ENCODE measurements at regions not wholly inside any gene's neighbourhood (a gene's known extent, or its start where the extent isn't known, plus 50 kb on each side); places are given as distances from the start of the nearest gene placed in this dataset.
A peak's percentile ranks its signal among the peaks of the same experiment; 100 is the strongest.

DNA sequence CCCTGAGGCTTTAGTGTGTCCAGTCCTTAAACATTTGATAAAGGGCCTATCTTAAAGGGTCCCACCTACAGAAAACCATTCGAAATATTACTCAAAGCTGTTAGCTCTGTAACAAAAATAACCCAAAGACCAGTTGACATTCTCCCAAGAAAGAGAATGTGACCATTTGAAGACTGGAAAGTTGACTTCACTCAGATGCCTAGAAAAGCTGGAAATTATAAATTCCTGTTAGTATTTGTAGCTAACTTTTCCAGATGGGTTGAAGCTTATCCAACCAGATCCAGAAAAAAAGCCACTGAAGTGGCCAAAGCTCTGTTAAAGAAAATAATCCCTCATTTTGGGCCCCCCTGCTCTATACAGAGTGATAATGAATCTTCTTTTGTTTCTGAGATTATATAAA, 408.4 kb downstream of the PLOD2 start:
- no peak for ATAC-seq
- no peaks in the 10 kb centered on the region for H3K27me3 Mint-ChIP-seq
- no peak overlapping the region for H3K27ac Mint-ChIP-seq
- H3K4me1 Mint-ChIP-seq: no peaks in the 10 kb centered on the region
- no peaks in the 10 kb centered on the region for H3K36me3 Mint-ChIP-seq
- H3K4me3 Mint-ChIP-seq: no peak overlapping the region
- H3K9me3 Mint-ChIP-seq: peaks cover 3% of the 10 kb centered on the region

DNA sequence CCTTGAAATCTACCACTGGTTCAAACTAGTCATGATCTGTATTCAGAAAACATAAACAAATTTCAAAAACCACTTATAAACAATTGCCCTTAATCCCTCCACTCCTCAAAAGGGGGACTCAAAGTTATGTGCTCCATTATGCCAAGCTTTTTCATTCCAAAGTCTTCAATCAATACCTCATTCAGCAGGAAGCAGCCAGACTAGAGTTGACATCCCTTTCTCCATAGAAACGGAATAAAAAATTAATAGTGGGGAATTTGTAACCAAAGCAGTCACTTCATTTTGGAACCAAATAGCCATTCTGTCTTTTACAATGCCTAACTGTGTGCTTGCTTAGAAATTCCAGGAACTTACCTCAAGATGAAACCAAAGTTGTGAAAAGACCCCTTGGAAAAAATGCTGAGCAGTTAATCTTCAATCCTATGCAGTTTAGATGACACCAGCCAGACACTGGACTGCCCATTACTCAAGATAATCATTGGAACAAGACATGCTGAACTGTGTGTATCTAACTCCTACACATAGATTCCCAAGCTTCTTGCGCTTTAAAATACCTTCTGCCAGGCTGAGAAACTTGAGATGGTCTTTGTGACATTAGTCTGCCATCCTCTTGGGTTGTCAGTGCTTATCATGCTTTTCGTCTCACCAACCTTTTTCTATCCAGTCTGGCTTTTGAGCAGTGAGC, 406.2 kb downstream of the PLOD2 start:
- Mint-ChIP-seq H3K27me3 (no peaks in the 10 kb centered on the region), H3K36me3 (no peaks in the 10 kb centered on the region), H3K4me3 (no peak overlapping the region), H3K27ac (no peak overlapping the region), H3K9me3 (peaks cover 3% of the 10 kb centered on the region), H3K4me1 (no peaks in the 10 kb centered on the region)
- ATAC-seq: no peak

DNA sequence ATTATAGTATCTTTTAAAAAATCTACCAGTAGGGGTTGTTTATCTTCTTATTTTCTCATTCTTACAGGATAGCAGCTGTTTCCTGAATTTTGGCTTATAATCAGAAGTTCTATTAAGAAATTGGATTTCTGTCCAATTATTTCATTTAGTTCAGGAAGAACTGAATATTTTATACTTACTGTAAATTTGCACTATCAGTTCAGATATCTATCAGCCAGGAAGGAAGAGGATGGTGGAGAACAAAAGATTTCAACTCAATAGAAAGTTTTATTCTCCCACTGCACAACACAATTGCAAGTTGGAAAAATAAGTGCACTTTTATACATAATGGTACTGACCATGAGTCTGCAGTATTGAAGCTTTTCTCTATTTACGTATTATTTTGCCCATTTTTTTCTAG, 400.9 kb downstream of the PLOD2 start:
- H3K27me3 Mint-ChIP-seq: no peaks in the 10 kb centered on the region
- H3K4me1 Mint-ChIP-seq: no peaks in the 10 kb centered on the region
- no peaks in the 10 kb centered on the region for H3K36me3 Mint-ChIP-seq
- H3K9me3 Mint-ChIP-seq: no peaks in the 10 kb centered on the region
- no peak for ATAC-seq
- no peak overlapping the region for H3K27ac Mint-ChIP-seq
- H3K4me3 Mint-ChIP-seq: no peak overlapping the region

DNA sequence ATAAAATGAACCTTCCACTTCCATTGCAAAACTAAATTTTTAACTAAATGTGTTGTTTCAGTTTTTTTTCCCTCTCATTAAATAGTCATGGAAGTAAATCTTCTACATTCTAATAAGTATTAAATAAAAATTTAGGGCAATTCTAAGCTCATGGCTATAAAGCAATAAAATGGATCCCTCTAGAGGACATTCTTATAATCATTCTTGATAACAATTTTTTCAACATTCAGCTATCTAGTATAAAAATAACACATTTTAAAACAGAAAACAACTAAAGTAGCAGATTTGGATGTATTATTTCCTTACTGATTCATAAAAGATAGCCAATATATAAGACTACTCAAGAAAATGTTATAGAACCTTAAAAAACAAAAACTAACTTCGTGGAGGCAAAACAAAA, 393.1 kb downstream of the PLOD2 start:
- no peaks in the 10 kb centered on the region for H3K36me3 Mint-ChIP-seq
- peaks cover 3% of the 10 kb centered on the region for H3K9me3 Mint-ChIP-seq
- H3K4me3 Mint-ChIP-seq: no peak overlapping the region
- no peaks in the 10 kb centered on the region for H3K27me3 Mint-ChIP-seq
- no peaks in the 10 kb centered on the region for H3K4me1 Mint-ChIP-seq
- H3K27ac Mint-ChIP-seq: no peak overlapping the region
- no peak for ATAC-seq

DNA sequence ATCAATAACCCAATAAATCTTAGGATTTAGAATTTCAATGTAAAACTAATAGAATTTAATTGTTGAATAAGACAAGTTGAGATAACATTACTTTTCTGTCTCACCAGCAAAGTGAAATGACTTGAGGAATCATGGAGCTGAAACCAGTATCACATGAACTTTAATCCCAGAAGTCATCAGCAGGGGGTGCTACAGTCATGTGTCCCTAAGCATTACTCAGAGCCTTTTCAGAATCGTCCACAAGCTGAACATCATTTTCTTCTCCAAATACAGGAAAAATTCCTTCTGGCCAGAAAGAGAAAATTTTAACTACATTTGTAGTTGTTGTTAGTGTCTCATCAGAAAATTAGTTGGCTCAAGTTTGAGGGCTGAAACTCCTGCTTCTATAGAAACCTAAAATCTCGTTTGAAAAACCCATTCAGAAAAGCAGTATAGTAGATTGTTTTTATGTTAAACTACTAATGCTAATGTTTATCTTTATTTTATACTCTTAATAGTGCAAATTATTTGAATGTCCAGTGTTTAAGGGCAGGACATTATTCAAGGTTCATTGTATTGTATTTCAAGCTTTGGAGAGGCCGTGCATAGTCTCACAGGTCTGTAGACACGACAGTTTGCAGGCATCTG, 384.1 kb downstream of the PLOD2 start:
- Mint-ChIP-seq H3K4me3 (no peak overlapping the region), H3K36me3 (no peaks in the 10 kb centered on the region), H3K9me3 (peaks cover 5% of the 10 kb centered on the region), H3K27me3 (no peaks in the 10 kb centered on the region), H3K4me1 (no peaks in the 10 kb centered on the region), H3K27ac (no peak overlapping the region)
- ATAC-seq: no peak

DNA sequence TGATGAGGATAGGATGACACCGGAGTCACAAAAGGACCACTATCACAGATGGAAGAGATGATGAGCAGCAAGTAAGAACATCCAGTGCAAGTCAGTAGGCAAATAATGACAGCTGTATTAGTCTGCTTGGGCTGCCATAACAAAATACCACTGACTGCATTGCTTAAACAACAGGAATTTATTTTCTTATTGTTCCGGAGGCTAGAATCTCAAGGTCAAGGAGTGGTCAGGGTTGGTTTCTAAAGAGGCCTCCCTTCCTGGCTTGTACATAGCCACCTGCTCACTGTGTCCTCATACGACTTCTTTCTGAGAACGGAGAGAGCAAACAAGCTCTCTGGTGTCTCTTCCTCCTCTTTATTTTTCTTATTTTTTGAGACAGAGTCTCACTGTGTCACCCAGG, 380.7 kb downstream of the PLOD2 start:
- H3K4me1 Mint-ChIP-seq: no peaks in the 10 kb centered on the region
- H3K36me3 Mint-ChIP-seq: no peaks in the 10 kb centered on the region
- ATAC-seq: no peak
- H3K4me3 Mint-ChIP-seq: no peak overlapping the region
- peaks cover 3% of the 10 kb centered on the region for H3K9me3 Mint-ChIP-seq
- H3K27ac Mint-ChIP-seq: no peak overlapping the region
- H3K27me3 Mint-ChIP-seq: no peaks in the 10 kb centered on the region

DNA sequence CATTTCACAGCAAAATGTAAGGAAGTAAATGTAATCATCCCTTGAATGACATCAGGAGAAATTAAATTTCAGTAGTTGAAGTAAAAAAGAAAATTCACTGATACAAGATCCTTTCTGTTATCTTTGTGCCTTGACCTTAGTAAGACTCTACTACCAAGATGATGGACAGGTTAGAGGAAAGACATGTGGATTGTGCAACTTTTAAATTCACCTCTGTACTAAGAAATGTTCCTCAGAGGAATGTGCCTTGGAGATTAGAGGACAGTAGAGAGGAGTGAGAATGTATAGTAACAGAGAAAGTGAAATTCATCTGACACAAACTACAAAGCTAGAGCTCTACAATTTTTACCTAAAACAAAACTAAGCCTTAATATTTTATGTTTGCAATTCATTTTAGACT, 375.3 kb downstream of the PLOD2 start:
- H3K27me3 Mint-ChIP-seq: no peaks in the 10 kb centered on the region
- H3K27ac Mint-ChIP-seq: no peak overlapping the region
- H3K36me3 Mint-ChIP-seq: no peaks in the 10 kb centered on the region
- H3K4me1 Mint-ChIP-seq: no peaks in the 10 kb centered on the region
- no peak overlapping the region for H3K4me3 Mint-ChIP-seq
- peaks cover 3% of the 10 kb centered on the region for H3K9me3 Mint-ChIP-seq
- no peak for ATAC-seq

DNA sequence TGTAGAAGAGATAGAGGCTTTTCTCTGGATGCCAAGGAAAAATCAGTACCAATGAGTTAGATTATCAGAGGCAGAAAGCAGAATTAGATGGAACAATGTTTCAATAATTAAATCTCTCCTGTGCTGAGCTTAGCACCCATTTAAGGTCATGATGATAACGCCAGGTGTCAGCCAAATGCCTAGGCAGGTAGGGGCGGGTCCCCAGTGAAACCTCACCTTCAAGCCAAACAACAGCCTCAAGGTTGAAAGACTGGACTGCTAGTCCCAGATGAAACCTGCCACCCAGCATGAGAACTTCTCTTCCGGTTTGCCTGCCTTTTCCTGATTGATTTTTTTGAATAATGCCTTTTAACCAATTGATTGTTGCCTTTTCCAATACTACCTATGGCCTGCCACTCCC, 363.0 kb downstream of the PLOD2 start:
- Mint-ChIP-seq H3K36me3 (no peaks in the 10 kb centered on the region), H3K9me3 (no peaks in the 10 kb centered on the region), H3K4me3 (no peak overlapping the region), H3K4me1 (no peaks in the 10 kb centered on the region), H3K27ac (no peak overlapping the region), H3K27me3 (no peaks in the 10 kb centered on the region)
- ATAC-seq: no peak

DNA sequence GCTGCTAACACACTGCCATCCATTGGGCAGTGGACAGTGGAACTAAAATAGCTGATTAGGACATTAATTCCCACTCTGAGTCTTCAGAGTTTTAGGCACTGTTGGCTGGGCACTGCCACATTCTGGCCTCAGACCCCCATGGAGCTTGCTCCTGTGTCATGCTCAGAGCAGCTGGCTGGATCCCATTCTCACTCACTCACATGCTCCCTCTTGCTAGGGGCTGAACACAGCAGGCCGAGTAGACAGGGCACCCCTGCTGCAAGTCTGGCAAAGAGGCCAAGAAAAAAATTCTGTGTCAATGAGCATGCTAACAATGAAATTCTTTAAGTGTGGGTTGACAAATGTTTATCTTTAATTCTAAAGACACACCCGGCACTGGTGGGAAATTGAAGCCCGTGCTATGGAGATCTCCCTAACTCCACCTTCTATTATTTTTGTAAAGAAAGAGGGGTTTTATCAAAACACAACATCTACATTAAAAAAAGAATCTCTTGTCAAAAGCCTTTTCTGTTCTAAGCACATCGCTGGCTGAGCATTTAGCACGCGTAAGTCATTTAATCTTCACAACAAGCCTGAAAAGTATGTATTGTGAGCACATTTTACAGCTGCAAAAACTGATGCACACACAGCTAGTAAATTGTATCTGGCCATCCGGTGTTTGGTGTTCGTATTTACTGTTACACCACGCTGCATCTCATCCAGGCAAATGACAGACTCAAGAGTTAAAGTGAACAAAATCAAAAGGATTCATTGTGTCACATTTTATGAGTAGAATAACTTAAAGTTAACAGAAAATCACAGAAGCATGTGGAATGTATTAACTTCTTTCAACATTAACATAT, 362.1 kb downstream of the PLOD2 start:
- no peaks in the 10 kb centered on the region for H3K27me3 Mint-ChIP-seq
- no peaks in the 10 kb centered on the region for H3K36me3 Mint-ChIP-seq
- H3K9me3 Mint-ChIP-seq: no peaks in the 10 kb centered on the region
- H3K4me3 Mint-ChIP-seq: no peak overlapping the region
- H3K27ac Mint-ChIP-seq: no peak overlapping the region
- peak; percentile 45 for ATAC-seq
- no peaks in the 10 kb centered on the region for H3K4me1 Mint-ChIP-seq

DNA sequence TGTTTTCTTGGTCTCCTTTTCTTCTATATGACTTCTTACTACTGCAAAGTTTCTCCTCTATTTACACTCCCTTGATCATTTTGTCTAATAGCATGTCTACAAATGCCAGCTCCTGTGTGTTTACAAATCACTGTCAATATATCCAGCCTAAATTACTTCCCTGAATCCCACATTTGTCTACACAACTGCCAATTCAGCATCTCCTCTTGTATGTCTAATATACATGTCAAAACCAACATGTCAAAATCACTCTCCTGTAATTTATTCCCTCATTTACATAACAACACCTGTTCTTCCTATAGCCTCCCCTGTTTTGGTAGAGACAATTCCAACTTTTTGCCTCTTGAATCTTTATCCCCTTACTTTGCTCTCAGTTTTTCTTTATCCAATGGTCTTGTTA, 359.3 kb downstream of the PLOD2 start:
- Mint-ChIP-seq H3K36me3 (no peaks in the 10 kb centered on the region), H3K27me3 (no peaks in the 10 kb centered on the region)

DNA sequence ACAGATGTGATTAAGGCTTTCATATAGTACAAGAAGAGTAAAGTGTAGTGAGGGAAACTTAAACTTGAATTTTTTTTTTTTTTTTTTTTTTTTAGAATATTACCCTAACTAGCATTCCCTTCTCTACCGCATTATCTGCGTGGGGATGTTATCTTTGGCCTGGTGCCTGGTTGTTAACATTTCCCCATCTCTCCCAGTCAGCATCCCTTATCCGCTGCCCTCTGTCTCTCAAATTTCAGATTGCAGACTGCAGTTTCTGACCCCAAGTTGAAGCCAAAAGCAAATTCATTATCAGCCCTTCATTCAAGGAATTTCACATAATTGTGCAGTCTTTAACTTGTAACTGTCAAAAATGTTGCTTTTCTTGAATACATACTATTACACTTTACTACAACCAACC, 353.0 kb downstream of the PLOD2 start:
- Mint-ChIP-seq H3K36me3 (no peaks in the 10 kb centered on the region), H3K4me1 (no peaks in the 10 kb centered on the region), H3K9me3 (no peaks in the 10 kb centered on the region), H3K27ac (no peak overlapping the region), H3K27me3 (no peaks in the 10 kb centered on the region), H3K4me3 (no peak overlapping the region)
- ATAC-seq: no peak

More for the DNA sequence above, 359.3 kb downstream of the PLOD2 start:
- H3K4me3 Mint-ChIP-seq: no peak overlapping the region
- no peaks in the 10 kb centered on the region for H3K4me1 Mint-ChIP-seq
- no peaks in the 10 kb centered on the region for H3K9me3 Mint-ChIP-seq
- H3K27ac Mint-ChIP-seq: no peak overlapping the region
- ATAC-seq: no peak

DNA sequence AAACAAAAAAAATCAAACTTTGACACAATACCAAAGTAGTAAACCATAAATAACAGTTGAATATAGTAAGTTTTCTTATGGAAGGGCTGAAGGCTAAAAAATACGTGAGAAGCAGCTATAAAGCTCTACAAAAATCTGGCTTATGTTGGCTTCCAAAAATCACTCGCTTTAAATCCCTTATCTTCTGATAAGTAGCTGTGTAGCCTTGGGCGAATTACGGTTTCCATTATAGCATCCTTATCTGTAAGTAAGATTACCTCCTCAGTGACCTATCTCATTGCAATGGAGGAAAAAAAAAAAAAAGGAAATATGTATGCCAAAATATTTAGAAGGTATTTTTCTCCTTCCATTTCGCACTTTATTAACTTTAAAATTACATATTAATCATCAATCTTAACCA, 348.6 kb downstream of the PLOD2 start:
- no peaks in the 10 kb centered on the region for H3K9me3 Mint-ChIP-seq
- H3K4me1 Mint-ChIP-seq: no peaks in the 10 kb centered on the region
- no peak overlapping the region for H3K4me3 Mint-ChIP-seq
- no peak overlapping the region for H3K27ac Mint-ChIP-seq
- no peaks in the 10 kb centered on the region for H3K36me3 Mint-ChIP-seq
- no peaks in the 10 kb centered on the region for H3K27me3 Mint-ChIP-seq
- ATAC-seq: no peak

DNA sequence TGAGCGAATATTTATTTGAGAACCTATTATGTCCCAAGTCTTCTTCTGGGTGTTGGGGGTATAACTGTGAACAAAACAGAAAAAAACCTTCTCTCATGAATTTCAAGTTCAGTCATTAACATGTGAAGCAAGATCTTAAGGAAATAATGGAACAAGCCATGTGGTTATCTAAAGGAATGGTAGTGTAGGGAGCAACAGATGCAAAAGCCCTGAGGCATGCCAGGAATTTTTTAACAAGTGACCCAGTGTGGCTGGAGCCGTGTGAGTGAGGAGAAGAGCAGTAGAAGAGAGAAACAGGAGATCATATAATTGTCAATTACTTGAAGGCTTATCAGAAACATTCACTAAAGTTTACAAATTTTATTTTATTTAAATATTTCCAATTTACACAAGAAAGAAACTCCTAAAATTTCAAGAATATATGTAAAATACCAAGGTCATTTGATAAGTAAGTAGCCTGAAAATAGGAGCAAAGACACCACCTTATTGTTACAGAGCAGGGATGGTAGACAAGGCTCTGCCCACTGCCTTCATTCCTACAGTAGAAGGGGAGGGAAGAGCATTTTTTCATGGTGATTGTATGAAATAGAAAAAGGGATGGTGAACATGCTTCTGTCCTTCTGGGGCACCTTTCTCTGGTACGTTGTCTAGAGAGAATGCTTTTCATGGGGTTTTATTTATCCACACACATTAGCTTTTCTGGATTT, 345.1 kb downstream of the PLOD2 start:
- H3K4me1 Mint-ChIP-seq: no peaks in the 10 kb centered on the region

DNA sequence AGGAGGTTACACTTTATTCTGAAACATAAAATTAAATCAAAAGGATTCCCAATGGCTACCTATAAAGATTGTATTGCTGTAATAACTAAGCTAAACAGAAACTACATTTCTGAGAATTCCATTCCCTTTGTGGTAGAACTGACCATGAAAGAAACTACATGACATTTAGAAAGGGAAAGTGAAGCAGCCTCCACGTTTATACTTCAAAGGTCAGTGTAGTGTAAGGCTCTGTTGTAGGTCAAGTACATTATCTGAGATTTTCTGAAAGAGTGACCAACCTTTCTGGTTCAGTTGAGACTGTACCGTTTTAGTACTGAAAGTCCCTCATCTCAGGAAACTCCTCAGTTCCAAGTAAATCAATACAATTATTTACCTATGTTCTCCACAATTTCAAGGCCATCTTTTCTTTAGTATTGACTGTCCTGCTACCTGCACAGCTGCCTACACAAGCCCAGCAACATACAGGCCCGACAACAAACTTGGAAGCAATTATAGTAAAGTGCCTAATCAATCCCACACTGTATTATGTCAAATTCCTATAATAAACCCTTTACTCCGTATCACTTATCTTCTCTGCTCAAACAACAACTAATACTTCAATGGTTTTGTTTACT, 343.0 kb downstream of the PLOD2 start:
- Mint-ChIP-seq H3K4me1 (no peaks in the 10 kb centered on the region), H3K27me3 (no peaks in the 10 kb centered on the region), H3K9me3 (no peaks in the 10 kb centered on the region), H3K27ac (no peak overlapping the region), H3K4me3 (no peak overlapping the region), H3K36me3 (no peaks in the 10 kb centered on the region)
- peak; percentile 36 for ATAC-seq

More for the DNA sequence above, 345.1 kb downstream of the PLOD2 start:
- no peak overlapping the region for H3K27ac Mint-ChIP-seq
- ATAC-seq: no peak
- H3K9me3 Mint-ChIP-seq: no peaks in the 10 kb centered on the region
- no peaks in the 10 kb centered on the region for H3K27me3 Mint-ChIP-seq
- H3K36me3 Mint-ChIP-seq: no peaks in the 10 kb centered on the region
- H3K4me3 Mint-ChIP-seq: no peak overlapping the region

DNA sequence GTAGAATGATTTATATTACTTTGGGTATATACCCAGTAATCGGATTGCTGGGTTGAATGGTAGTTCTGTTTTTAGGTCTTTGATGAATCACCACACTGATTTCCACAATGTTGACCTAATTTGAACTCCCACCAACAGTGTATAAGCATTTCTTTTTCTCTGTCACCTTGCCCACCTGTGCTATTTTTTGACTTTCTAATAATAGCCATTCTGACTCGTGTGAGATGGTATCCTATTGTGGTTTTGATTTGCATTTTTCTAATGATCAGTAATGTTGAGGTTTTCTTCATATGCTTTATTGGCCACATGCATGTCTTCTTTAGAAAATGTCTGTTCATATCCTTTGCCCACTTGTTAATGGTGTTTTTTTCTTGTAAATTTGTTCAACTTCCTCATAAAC, 340.8 kb downstream of the PLOD2 start:
- H3K27ac Mint-ChIP-seq: no peak overlapping the region
- H3K4me1 Mint-ChIP-seq: no peaks in the 10 kb centered on the region
- ATAC-seq: no peak

More for the DNA sequence above, 340.8 kb downstream of the PLOD2 start:
- Mint-ChIP-seq H3K9me3 (peaks cover 2% of the 10 kb centered on the region), H3K4me3 (no peak overlapping the region), H3K36me3 (no peaks in the 10 kb centered on the region), H3K27me3 (no peaks in the 10 kb centered on the region)

Data from stimulated activated memory B cell treated with anti-CD40 and anti-IgM and Interleukin-4, amounts not matched to agents 10 μg/mL and 1 μg/mL and 100 μg/mL, for 72 hours (primary cell).